GM21528 (cell line): ENCODE measurements at regions not wholly inside any gene's neighbourhood (a gene's known extent, or its start where the extent isn't known, plus 50 kb on each side); places are given as distances from the start of the nearest gene placed in this dataset.

Experiments
- ATAC-seq: cut with Tn5 transposase; IDR thresholded peaks from one replicate; pipeline ENCODE4 v1.9.1; 2021; ENCODE audit warnings: mild to moderate bottlenecking, moderate library complexity; ENCODE audit not compliant: unreplicated experiment, low FRiP score

GRCh38 chr7:24341691-24342413, 57.9 kb downstream of the NPY start:
- ATAC-seq = no peak

- no peak for ATAC-seq
These were observed 59.6 kb downstream of the NPY start for GRCh38 chr7:24343614-24344013.

- no peak for ATAC-seq
These were observed 62.1 kb downstream of the NPY start for GRCh38 chr7:24346129-24346528.

GRCh38 chr7:24346716-24347115, 62.7 kb downstream of the NPY start:
- no peak for ATAC-seq

- ATAC-seq = no peak
These were observed 65.3 kb downstream of the NPY start for GRCh38 chr7:24349339-24349738.

GRCh38 chr7:24354456-24354855, 70.5 kb downstream of the NPY start:
- no peak for ATAC-seq

GRCh38 chr7:24356718-24357386, 72.9 kb downstream of the NPY start:
- ATAC-seq = no peak

- ATAC-seq = no peak
These were observed 77.0 kb downstream of the NPY start for GRCh38 chr7:24361001-24361400.

- no peak for ATAC-seq
These were observed 81.6 kb downstream of the NPY start for GRCh38 chr7:24365606-24366005.

- no peak for ATAC-seq
These were observed 82.9 kb downstream of the NPY start for GRCh38 chr7:24366876-24367275.

GRCh38 chr7:24368161-24368560, 84.2 kb downstream of the NPY start:
- ATAC-seq = no peak

- no peak for ATAC-seq
These were observed 86.6 kb downstream of the NPY start for GRCh38 chr7:24370541-24370940.

GRCh38 chr7:24372961-24373955, 89.3 kb downstream of the NPY start:
- ATAC-seq = no peak

GRCh38 chr7:24378871-24379616, 95.1 kb downstream of the NPY start:
- no peak for ATAC-seq

GRCh38 chr7:24381894-24382505, 98.0 kb downstream of the NPY start:
- ATAC-seq = no peak

GRCh38 chr7:24383055-24383454, 99.1 kb downstream of the NPY start:
- ATAC-seq = no peak

- ATAC-seq = no peak
These were observed 100.5 kb downstream of the NPY start for GRCh38 chr7:24384362-24385030.

GRCh38 chr7:24388212-24388611, 104.2 kb downstream of the NPY start:
- no peak for ATAC-seq

GRCh38 chr7:24390376-24391157, 106.6 kb downstream of the NPY start:
- no peak for ATAC-seq
